GM11168 (cell line): ENCODE measurements at regions not wholly inside any gene's neighbourhood (a gene's known extent, or its start where the extent isn't known, plus 50 kb on each side); places are given as distances from the start of the nearest gene placed in this dataset.

Experiments
- in situ Hi-C: fragments of 300-500 bp; cut with MboI; formaldehyde crosslinking; loops from one replicate; pipeline ENCODE4 v1.12.0; 2022; ENCODE audit warnings: low sequenced_read_pairs; ENCODE audit not compliant: unreplicated experiment

DNA sequence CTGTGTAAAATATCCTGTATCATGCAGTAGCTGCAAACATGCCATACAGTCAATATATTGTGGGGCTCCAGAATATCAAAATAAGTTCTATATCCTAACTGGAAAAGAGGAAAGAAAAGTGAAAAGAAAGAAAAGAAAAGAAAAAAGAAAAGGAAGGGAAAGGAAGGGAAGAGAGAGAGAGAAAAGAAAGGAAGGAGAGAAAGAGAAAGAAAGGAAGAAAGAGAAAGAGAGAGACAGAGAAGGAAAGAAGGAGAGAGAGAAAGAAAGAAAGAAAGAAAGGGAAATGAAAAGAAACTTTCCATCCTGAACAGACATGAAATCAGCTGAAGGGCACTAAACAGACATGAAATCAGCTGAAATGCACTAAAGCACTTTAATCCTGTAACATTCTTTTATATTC lies 288.4 kb upstream of the NCKAP5 start:
- in situ Hi-C loops, result no loop called here

DNA sequence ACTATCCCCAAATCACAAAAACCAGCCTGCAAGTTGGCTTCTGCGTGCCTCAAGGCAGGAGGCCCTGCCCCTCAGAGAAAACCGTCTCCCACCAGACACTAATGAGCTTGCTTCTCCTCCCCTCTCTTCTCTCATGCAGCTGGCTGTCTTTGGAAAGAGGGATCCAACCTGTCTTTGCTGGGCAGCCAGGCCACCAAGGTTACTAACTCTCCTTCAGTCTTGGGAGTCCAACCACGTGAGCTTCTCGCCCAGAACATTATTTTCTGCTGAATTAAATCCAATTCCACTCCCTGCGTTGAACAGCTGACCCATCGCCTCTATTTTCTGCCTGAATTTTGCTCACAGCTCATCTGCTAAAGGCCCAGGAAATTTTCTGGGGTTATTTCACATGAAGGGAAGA lies 291.3 kb upstream of the NCKAP5 start:
- in situ Hi-C loops, result no loop called here

GRCh38 chr2:133862400-133862977 lies 294.2 kb upstream of the NCKAP5 start:
- in situ Hi-C loops, result no loop called here

DNA sequence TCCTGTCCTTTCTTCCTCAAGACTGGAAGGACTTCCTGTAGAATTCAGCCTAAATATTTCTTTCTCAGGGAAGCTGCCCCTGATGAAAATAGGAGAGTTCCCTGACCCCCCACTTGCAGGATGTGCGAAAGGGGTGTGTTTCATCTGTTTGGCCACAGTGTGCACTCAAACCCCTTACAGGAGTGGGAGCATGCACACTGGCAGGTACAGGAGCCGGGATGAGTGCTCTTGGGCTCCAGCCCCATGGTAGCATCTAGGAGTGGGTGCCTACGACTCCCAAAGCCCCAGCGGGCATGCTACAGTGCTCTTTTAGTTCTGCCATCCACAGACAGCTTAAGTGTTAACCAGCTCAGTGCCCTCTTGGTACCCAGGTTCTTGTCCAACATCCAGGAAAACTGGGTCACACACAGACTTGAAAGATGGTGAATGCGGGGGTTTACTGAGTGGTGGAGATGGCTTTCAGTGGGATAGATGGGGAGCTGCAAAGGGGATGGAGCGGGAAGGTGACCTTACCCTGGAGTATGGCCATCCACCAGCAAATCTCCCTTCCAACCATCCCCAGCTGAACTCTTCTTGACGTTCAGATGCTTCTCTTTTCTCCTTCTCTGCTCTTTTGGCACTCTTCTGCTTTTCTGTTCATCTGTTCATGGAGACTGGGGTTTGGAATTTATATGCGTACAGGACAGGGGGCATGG lies 295.0 kb upstream of the NCKAP5 start:
- in situ Hi-C loops, result no loop called here

- in situ Hi-C loops, result no loop called here
Observed at GRCh38 chr2:133865141-133865540, 296.9 kb upstream of the NCKAP5 start.

DNA sequence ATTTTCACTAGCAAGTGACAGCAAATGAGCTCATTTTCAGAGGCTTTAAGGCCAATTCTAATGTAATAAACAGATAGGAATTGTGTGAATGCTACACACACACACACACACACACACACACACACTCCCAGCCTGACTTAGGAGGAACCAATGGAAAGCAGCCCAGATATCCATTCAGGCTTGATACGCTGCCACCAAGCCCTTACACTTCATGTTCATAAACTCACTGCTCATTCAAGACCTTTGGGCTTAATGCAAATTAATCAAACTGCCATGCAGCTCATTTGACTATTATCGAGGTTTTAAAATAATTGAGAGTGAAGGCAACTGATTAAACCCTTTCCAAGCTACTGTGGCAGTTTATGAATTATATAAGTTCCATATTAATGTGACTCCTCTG lies 298.9 kb upstream of the NCKAP5 start:
- in situ Hi-C loops, result no loop called here

- in situ Hi-C loops, result no loop called here
Observed at GRCh38 chr2:133871545-133872209, 303.4 kb upstream of the NCKAP5 start.

DNA sequence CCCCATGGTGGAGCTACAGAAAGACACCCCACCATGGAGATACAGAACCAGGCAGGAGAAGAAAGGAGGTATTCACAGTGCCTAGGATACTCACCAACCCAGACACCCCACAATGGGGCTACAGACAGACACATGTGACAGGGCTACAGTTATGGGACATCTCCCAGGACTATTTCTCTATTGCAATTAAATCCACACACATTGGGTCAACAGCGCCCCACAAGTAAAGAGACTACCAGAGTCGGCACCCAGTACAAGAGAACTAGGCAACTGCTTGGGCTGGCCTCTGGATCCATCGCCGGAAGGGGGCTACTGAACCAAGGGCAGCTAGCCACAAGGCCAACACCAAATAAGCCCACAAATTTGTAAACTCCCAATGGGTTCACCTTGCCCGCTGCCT lies 310.1 kb upstream of the NCKAP5 start:
- in situ Hi-C loops, result loop anchor here (25.0 kb wide), 2 partner anchors 209 to 334 kb away; no protein-coding TSS in a partner anchor

- in situ Hi-C loops, result loop anchor here (25.0 kb wide), 2 partner anchors 208 to 333 kb away; no protein-coding TSS in a partner anchor
Observed at GRCh38 chr2:133879703-133880102, 311.4 kb upstream of the NCKAP5 start.

- in situ Hi-C loops, result loop anchor here (25.0 kb wide), 2 partner anchors 205 to 330 kb away; no protein-coding TSS in a partner anchor
Observed at GRCh38 chr2:133882159-133882558, 313.9 kb upstream of the NCKAP5 start.

DNA sequence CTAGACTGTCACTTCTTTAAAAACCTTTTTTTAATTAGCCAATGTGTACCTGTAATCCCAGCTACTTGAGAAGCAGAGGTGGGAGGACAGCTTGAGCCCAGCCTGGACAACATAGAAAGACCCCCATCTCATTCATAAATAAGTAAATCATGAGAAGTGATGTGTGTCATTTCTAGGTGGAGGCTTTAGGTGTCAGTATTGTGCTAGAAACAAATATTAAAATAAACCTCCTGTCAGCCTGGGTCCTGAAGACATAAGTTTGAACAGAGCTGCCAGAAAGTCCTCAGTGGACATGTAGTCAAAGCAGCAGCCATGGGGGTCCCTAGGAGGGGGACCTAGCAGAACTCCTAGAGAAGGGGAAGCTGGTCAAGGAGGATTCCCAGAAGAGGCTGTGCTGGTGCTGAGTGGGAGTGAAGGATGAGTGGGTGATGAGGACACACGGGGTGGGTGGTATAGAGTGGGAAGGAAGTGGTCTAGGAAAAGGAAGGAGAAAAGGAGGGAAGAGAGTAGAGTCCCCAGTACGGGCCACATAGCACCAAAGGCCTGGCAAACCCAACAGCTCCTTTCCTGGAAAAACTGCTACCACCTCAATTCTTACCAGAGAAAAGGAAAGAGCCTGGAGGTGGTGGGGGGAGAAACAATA lies 316.6 kb upstream of the NCKAP5 start:
- in situ Hi-C loops, result loop anchor here (25.0 kb wide), 2 partner anchors 202 to 327 kb away; no protein-coding TSS in a partner anchor

DNA sequence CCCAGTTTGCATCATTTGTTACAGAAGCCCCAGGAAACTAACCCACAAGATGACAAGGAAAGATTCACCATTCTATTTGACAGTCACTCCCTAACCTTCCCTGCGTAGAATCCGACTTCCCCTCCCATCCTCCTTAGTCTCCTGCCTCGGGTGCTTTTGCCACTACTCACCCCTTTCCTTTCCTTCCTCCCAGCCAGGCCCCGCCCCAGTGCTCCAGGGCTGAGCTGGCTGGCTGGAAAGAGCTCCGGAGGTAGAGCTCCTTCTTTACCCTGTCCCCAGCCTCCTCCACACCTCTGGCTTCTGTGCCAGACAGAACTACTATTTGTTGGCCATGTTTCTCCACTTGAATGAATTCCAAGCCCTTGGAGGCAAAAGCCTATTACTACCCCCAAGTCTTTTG lies 317.6 kb upstream of the NCKAP5 start:
- in situ Hi-C loops, result loop anchor here (25.0 kb wide), 2 partner anchors 201 to 326 kb away; no protein-coding TSS in a partner anchor

- in situ Hi-C loops, result loop anchor here (25.0 kb wide), 2 partner anchors 200 to 325 kb away; no protein-coding TSS in a partner anchor
Observed at GRCh38 chr2:133886735-133887675, 318.7 kb upstream of the NCKAP5 start.

- in situ Hi-C loops, result loop anchor here (25.0 kb wide), 2 partner anchors 200 to 325 kb away; no protein-coding TSS in a partner anchor
Observed at GRCh38 chr2:133887676-133888040, 319.4 kb upstream of the NCKAP5 start.

- in situ Hi-C loops, result loop anchor here (25.0 kb wide), 2 partner anchors 199 to 324 kb away; no protein-coding TSS in a partner anchor
Observed at GRCh38 chr2:133888107-133888506, 319.8 kb upstream of the NCKAP5 start.

DNA sequence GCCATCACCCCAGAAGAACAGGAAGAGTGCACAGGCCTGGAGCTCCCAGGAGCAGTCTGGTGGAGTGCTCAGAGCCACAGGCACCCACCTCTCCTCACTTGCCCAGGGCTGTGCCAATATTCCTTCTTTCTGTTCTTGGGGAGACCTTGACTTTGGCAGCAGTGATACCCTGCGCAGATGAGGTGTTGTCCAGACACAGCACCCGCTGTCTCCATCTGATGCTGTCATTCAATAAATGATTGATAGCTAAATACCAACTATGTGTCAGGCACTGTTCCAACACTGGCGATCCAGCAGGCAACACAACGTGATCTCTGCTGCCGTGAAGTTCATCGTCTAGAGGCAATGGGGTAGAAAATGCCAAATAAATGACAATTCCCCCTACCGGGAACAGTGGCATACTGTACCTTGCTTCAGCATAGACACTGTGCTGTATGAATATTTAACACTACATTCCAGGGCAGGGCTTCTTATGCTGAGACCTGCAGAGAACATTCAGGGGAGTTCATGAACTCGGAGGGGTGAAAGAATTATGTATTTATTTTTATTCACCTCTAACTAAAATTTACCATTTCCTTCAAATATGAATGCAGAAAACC lies 320.5 kb upstream of the NCKAP5 start:
- in situ Hi-C loops, result loop anchor here (25.0 kb wide), 2 partner anchors 199 to 324 kb away; no protein-coding TSS in a partner anchor

- in situ Hi-C loops, result loop anchor here (25.0 kb wide), 2 partner anchors 195 to 320 kb away; no protein-coding TSS in a partner anchor
Observed at GRCh38 chr2:133892352-133892913, 324.2 kb upstream of the NCKAP5 start.

DNA sequence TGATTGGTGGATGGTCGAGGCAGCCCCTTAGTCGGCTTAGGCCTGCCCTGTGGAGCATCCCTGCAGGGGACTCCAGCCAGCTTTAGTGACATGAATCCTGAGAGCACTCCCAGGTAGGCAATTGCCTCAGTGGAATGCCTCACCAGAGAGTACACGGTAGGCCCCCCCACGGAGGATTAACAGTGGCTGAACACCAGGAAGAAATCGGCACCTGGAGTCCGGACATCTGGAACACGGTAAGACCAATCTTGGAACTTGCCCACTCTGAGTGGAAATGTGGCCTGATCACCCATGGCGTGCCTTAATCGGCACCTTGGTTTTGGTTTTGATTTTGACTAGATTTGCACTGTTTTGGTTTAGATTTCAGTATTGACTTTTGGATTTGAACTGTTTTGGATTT lies 326.2 kb upstream of the NCKAP5 start:
- in situ Hi-C loops, result loop anchor here (25.0 kb wide), 2 partner anchors 193 to 318 kb away; no protein-coding TSS in a partner anchor
